ENCODE measurements at regions not wholly inside any gene's neighbourhood (a gene's known extent, or its start where the extent isn't known, plus 50 kb on each side); places are given as distances from the start of the nearest gene placed in this dataset.
"Not testable (repeated sequence)": the region's sequence is repeated elsewhere in the genome, so short reads cannot be mapped to it uniquely, and the experiment has no call there.

DNA sequence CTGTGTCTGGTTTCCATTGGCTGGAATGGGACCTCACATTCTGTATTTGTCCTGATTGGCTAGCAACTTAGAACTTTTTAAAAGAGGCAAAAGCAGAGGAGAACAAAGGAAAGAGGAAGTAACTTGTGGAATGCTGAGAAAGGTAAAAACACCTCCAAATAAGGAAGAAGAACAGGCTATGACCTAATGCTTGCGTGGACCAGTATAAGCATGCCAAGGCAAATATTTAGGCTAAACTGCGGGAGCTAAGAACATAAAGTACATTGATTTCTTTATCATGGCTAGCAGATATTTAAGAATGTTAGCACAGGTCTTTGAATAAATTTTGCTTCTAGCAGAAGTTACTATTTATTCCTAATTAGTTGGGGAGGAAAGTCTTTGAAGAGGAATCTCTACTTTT is 59.5 kb upstream of the MAP10 start:
- H3K36me3 ChIP-seq (ENCODE audit: control insufficient read depth in 2 of 4, insufficient read depth in 4 of 4, low read length in 3 of 4); H2AK5ac ChIP-seq (ENCODE audit: low read depth, low read length); H3K4me2 ChIP-seq (ENCODE audit: insufficient read depth in 1 of 2, low read depth in 2 of 2, low read length in 2 of 2); H3K23me2 ChIP-seq (ENCODE audit: low read depth, low read length); H3K27ac ChIP-seq (ENCODE audit: low read depth, low read length); H3K4me3 ChIP-seq (ENCODE audit: extremely low read depth in 1 of 4, insufficient read depth in 2 of 4, low read depth in 3 of 4, low read length in 4 of 4); H3K79me2 ChIP-seq (ENCODE audit: control insufficient read depth in 1 of 2, insufficient read depth in 2 of 2, low read length in 2 of 2); DNase-seq (ENCODE audit: low read depth in 1 of 2, low spot score in 2 of 2); H3K23ac ChIP-seq (ENCODE audit: insufficient read length); H4K5ac ChIP-seq (ENCODE audit: insufficient read length, low read depth, low read length); H2BK20ac ChIP-seq (ENCODE audit: low read length); POLR2A ChIA-PET (ENCODE audit: partially characterized antibody); H3K18ac ChIP-seq (ENCODE audit: extremely low read depth, low read length); H3K4ac ChIP-seq (replicated peaks; ENCODE audit: insufficient read length, low read depth, low read length); H3K27me3 ChIP-seq (replicated peaks in 1 of 4; ENCODE audit: control insufficient read depth in 3 of 4, extremely low read depth in 1 of 4, insufficient read depth in 3 of 4, low read length in 3 of 4); H3K56ac ChIP-seq (replicated peaks; ENCODE audit: insufficient read length, low read depth, low read length); H3K79me1 ChIP-seq (ENCODE audit: low read depth, low read length); H2BK120ac ChIP-seq (replicated peaks; ENCODE audit: low read depth, low read length); H2BK15ac ChIP-seq (ENCODE audit: low read length); H4K20me1 ChIP-seq (replicated peaks in 1 of 2; ENCODE audit: control insufficient read depth in 1 of 2, insufficient read depth in 2 of 2, low read length in 2 of 2); H3K9me3 ChIP-seq (ENCODE audit: insufficient read depth in 2 of 2, low read depth in 1 of 2, low read length in 1 of 2); H3K14ac ChIP-seq (ENCODE audit: insufficient read length); H3K4me1 ChIP-seq (replicated peaks in 1 of 4; ENCODE audit: control insufficient read depth in 3 of 4, insufficient read depth in 4 of 4, low read length in 3 of 4); H4K91ac ChIP-seq (replicated peaks; ENCODE audit: insufficient read length, low read length); H2AFZ ChIP-seq (ENCODE audit: low read length); FAIRE-seq; H4K8ac ChIP-seq (ENCODE audit: extremely low read depth, insufficient read depth, low read length); CTCF ChIA-PET (ENCODE audit: partially characterized antibody); H2BK5ac ChIP-seq (ENCODE audit: low read depth, low read length); H3K9ac ChIP-seq (replicated peaks in 1 of 4; ENCODE audit: extremely low read depth in 1 of 4, low read depth in 3 of 4, low read length in 3 of 4): not testable (repeated sequence)
- H2BK12ac ChIP-seq (ENCODE audit: low read depth, low read length) = peak overlapping the region; percentile 21; the same call in 1 of the 2 replicates
- TF ChIP-seq SRF (IDR thresholded peaks at IDR 0.05; ENCODE audit: low read depth, low read length) = peak; percentile 76
- WGBS, 2 experiments (ENCODE audit: extremely low coverage in 1 of 2, insufficient coverage in 1 of 2, insufficient read length in 1 of 2, insufficient replicate concordance in 2 of 2, low coverage in 1 of 2, low lambda C conversion rate in 2 of 2, missing lambda C conversion rate in 1 of 2) = 91% methylated on average over 2 of the region's 2 CpGs; no CpG with 5 or more reads in 1 of the 2 experiments

Measured in H1 (cell line).